ENCODE measurements at regions not wholly inside any gene's neighbourhood (a gene's known extent, or its start where the extent isn't known, plus 50 kb on each side); places are given as distances from the start of the nearest gene placed in this dataset.
"Not testable (repeated sequence)": the region's sequence is repeated elsewhere in the genome, so short reads cannot be mapped to it uniquely, and the experiment has no call there.

DNA sequence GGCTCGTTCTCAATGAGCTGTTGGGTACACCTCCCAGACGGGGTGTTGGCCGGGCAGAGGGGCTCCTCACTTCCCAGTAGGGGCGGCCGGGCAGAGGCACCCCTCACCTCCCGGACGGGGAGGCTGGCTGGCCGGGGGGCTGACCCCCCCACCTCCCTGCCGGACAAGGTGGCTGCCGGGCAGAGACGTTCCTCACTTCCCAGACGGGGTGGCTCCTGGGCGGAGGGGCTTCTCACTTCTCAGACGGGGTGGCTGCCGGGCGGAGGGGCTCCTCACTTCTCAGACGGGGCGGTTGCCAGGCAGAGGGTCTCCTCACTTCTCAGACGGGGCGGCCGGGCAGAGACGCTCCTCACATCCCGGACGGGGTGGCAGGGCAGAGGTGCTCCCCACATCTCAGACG is 160.7 kb downstream of the POTEC start:
- not testable (repeated sequence) for H3K9me2 ChIP-seq (replicated peaks; ENCODE audit: insufficient read depth, low read length); H3K27me3 ChIP-seq (ENCODE audit: low read length); H3F3A ChIP-seq (ENCODE audit: insufficient read depth); H3K36me3 ChIP-seq (ENCODE audit: low read length); H3K4me3 ChIP-seq (ENCODE audit: insufficient read depth, low read length, poor library complexity, severe bottlenecking); H2AFZ ChIP-seq (ENCODE audit: low read depth, low read length, severe bottlenecking); H3K79me2 ChIP-seq (ENCODE audit: insufficient read depth, low read length); H3K9ac ChIP-seq (ENCODE audit: low read length); H3K27ac ChIP-seq (ENCODE audit: low read depth, low read length); H3K4me2 ChIP-seq (ENCODE audit: low read depth, low read length, poor library complexity, severe bottlenecking); H3K9me3 ChIP-seq (ENCODE audit: insufficient read depth, low read length); H4K20me1 ChIP-seq (ENCODE audit: low read depth, low read length)

GRCh38 chr18:14379489-14379888 is 163.9 kb downstream of the POTEC start:
- not testable (repeated sequence) for H3K4me3 ChIP-seq (ENCODE audit: insufficient read depth, low read length, poor library complexity, severe bottlenecking); H3K9me3 ChIP-seq (ENCODE audit: insufficient read depth, low read length)

DNA sequence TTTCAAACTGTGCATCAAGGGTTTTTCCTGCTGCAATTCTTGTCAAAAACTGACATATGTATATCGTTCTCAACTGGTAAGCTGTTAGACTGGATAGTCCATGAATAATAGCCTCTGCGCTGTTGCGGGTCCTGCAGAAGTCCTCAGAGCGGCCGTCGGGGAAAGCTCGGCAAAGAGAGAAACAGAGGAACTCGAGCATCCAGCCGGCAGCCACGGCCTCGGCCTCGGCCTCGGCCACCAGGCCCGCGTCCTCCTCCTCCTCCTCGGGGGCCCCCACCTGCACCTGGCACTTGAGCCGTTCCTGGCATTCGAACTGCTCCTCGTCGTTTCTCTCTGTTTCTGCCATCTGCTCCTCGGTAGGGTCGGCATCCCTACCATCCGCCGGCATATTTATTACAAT is 165.0 kb downstream of the POTEC start:
- H3K27ac ChIP-seq (ENCODE audit: low read depth, low read length); H3K9me3 ChIP-seq (ENCODE audit: insufficient read depth, low read length); H3K4me3 ChIP-seq (ENCODE audit: insufficient read depth, low read length, poor library complexity, severe bottlenecking); H3K79me2 ChIP-seq (ENCODE audit: insufficient read depth, low read length); H4K20me1 ChIP-seq (ENCODE audit: low read depth, low read length); H3F3A ChIP-seq (ENCODE audit: insufficient read depth); H3K9ac ChIP-seq (ENCODE audit: low read length); H3K27me3 ChIP-seq (ENCODE audit: low read length); H2AFZ ChIP-seq (ENCODE audit: low read depth, low read length, severe bottlenecking); H3K4me2 ChIP-seq (ENCODE audit: low read depth, low read length, poor library complexity, severe bottlenecking); H3K36me3 ChIP-seq (ENCODE audit: low read length); H3K9me2 ChIP-seq (replicated peaks; ENCODE audit: insufficient read depth, low read length): not testable (repeated sequence)

More at GRCh38 chr18:14379489-14379888, 163.9 kb downstream of the POTEC start:
- H3K36me3 ChIP-seq (ENCODE audit: low read length); H3F3A ChIP-seq (ENCODE audit: insufficient read depth); H3K79me2 ChIP-seq (ENCODE audit: insufficient read depth, low read length); H3K27ac ChIP-seq (ENCODE audit: low read depth, low read length); H4K20me1 ChIP-seq (ENCODE audit: low read depth, low read length); H3K27me3 ChIP-seq (ENCODE audit: low read length); H3K9ac ChIP-seq (ENCODE audit: low read length); H2AFZ ChIP-seq (ENCODE audit: low read depth, low read length, severe bottlenecking); H3K9me2 ChIP-seq (replicated peaks; ENCODE audit: insufficient read depth, low read length); H3K4me2 ChIP-seq (ENCODE audit: low read depth, low read length, poor library complexity, severe bottlenecking): not testable (repeated sequence)

DNA sequence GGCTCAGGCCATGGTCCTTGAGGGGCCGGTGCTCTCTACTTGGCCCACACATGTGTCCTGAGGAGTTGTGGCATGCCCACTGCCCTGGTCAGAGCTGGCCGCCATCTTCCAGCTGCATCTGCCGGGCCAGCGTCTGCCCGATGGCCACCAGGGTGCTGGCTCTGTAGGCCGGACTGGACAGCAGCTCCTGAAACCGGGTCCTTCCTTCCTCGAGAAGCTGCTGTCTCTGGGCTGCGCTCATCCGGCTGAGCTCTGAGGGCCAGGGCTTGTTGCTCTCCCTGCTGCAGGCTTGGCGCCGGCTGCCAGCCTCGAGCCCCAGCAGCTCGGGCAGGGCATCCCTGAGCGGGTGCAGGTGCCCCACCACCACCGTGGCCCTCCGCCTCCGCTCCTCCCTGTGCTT is 182.1 kb downstream of the POTEC start:
- not testable (repeated sequence) for H3F3A ChIP-seq (ENCODE audit: insufficient read depth); H3K4me2 ChIP-seq (ENCODE audit: low read depth, low read length, poor library complexity, severe bottlenecking); H3K4me3 ChIP-seq (ENCODE audit: insufficient read depth, low read length, poor library complexity, severe bottlenecking); H3K36me3 ChIP-seq (ENCODE audit: low read length); H3K9me3 ChIP-seq (ENCODE audit: insufficient read depth, low read length); H3K79me2 ChIP-seq (ENCODE audit: insufficient read depth, low read length); H3K27me3 ChIP-seq (ENCODE audit: low read length); H3K9ac ChIP-seq (ENCODE audit: low read length); H3K27ac ChIP-seq (ENCODE audit: low read depth, low read length); H3K9me2 ChIP-seq (replicated peaks; ENCODE audit: insufficient read depth, low read length); H4K20me1 ChIP-seq (ENCODE audit: low read depth, low read length); H2AFZ ChIP-seq (ENCODE audit: low read depth, low read length, severe bottlenecking)

DNA sequence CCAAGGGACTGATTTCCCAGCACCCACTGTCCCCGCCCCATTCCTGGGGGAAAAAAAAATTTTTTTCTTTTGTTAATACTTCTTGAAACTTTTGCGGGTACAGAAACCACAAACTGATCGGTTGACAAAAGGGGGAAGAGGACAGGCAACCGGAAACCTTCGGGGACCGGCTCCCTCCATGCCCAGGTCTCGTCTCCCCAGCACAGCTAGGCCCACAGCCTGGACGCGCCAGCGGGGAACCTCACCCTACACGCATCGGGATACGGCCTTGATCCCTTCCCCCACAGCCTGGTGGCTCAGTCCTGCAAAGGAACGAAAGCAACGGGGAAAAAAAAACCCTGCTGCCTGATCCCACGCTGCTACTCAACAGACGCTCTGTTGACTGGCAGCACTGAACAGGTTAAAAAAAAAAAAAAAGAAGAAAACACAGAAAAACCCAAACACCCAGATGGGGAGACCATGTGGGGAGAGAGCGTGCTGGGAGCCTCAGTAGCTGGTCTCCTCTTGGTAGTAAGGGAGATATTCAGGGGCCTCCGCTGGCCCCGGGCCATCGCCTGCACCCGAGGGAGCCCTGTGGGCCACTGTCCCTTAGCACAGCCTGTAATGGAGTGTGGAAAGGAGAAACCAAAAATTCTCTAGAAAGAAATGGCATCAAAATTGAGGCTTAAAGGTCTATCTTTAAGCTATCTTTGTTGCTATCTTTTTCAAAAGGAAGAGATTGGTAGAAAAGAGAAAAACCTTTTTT is 185.7 kb downstream of the POTEC start:
- not testable (repeated sequence) for H4K20me1 ChIP-seq (ENCODE audit: low read depth, low read length); H3K4me2 ChIP-seq (ENCODE audit: low read depth, low read length, poor library complexity, severe bottlenecking)

DNA sequence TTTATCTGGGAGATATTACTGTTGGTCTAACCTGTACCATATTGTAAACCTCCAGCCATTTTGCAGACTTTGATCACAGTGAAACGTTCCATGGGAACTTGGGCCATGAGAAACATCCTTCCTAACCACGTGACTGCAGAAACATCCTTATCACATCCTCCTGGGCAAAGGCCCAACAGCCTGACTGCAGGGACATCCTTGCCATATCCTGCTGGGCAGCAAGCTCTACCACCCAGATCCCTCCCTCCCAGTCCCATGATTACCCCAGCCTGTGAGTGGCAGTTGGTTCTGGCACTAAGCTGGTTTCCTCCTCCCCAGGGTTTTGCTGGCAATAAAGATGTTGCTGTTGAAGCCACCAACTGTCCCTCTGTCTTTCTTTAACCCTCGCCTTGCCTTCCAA is 201.2 kb downstream of the POTEC start:
- not testable (repeated sequence) for H3K4me3 ChIP-seq (ENCODE audit: insufficient read depth, low read length, poor library complexity, severe bottlenecking); H3K9me2 ChIP-seq (replicated peaks; ENCODE audit: insufficient read depth, low read length); H3K27ac ChIP-seq (ENCODE audit: low read depth, low read length); H3K79me2 ChIP-seq (ENCODE audit: insufficient read depth, low read length); H3K4me2 ChIP-seq (ENCODE audit: low read depth, low read length, poor library complexity, severe bottlenecking); H3K9me3 ChIP-seq (ENCODE audit: insufficient read depth, low read length); H3F3A ChIP-seq (ENCODE audit: insufficient read depth); H4K20me1 ChIP-seq (ENCODE audit: low read depth, low read length); H3K36me3 ChIP-seq (ENCODE audit: low read length); H3K9ac ChIP-seq (ENCODE audit: low read length); H2AFZ ChIP-seq (ENCODE audit: low read depth, low read length, severe bottlenecking); H3K27me3 ChIP-seq (ENCODE audit: low read length)

More for the DNA sequence above, 185.7 kb downstream of the POTEC start:
- not testable (repeated sequence) for H3F3A ChIP-seq (ENCODE audit: insufficient read depth); H3K79me2 ChIP-seq (ENCODE audit: insufficient read depth, low read length); H3K9me3 ChIP-seq (ENCODE audit: insufficient read depth, low read length); H3K27ac ChIP-seq (ENCODE audit: low read depth, low read length); H3K4me3 ChIP-seq (ENCODE audit: insufficient read depth, low read length, poor library complexity, severe bottlenecking); H3K36me3 ChIP-seq (ENCODE audit: low read length); H2AFZ ChIP-seq (ENCODE audit: low read depth, low read length, severe bottlenecking); H3K9me2 ChIP-seq (replicated peaks; ENCODE audit: insufficient read depth, low read length); H3K27me3 ChIP-seq (ENCODE audit: low read length); H3K9ac ChIP-seq (ENCODE audit: low read length)

DNA sequence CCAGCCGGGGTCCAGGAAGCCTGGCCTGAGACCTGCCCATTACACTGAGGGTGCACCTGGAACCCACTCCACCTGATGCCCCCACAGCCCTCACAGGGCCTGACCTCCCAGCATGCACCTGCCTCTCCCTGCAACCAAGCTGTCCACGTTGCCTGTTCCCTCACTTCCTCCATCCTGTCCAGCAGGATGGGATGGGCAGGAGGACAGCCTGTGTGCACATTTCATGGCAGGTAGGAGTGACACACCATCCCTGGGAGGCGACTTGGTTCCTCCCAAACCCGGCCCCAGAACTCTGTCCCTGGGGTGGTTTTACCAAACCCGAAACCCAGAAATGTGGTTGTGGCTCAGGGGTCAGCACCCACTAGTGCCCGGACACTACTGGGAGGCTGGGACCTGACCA is 203.8 kb upstream of the ZNF519 start:
- H3K4me2 ChIP-seq (ENCODE audit: low read depth, low read length, poor library complexity, severe bottlenecking), result not testable (repeated sequence)

DNA sequence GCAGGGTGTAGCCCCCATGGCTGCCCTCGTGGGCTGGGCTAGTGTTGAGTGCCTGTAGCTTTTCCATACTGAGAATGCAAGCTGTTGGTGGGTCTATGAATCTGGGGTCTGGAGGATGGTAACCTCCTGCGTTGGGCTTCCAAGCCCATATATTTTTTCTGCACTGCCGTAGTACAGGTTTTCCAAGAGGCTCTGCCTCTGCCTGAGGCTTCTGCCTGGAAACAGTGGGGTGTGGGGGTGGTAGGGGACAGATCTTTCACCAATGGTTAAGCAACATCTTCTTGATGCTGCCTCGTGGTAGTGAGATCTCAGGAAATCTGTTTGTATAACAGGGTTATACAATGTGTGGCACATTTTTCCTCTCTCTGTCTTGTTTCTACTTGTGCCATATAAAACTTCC is 189.0 kb upstream of the ZNF519 start:
- H3K79me2 ChIP-seq (ENCODE audit: insufficient read depth, low read length); H3K4me2 ChIP-seq (ENCODE audit: low read depth, low read length, poor library complexity, severe bottlenecking); H3K27me3 ChIP-seq (ENCODE audit: low read length); H2AFZ ChIP-seq (ENCODE audit: low read depth, low read length, severe bottlenecking); H4K20me1 ChIP-seq (ENCODE audit: low read depth, low read length); H3K36me3 ChIP-seq (ENCODE audit: low read length); H3K27ac ChIP-seq (ENCODE audit: low read depth, low read length); H3F3A ChIP-seq (ENCODE audit: insufficient read depth); H3K4me3 ChIP-seq (ENCODE audit: insufficient read depth, low read length, poor library complexity, severe bottlenecking); H3K9me3 ChIP-seq (ENCODE audit: insufficient read depth, low read length); H3K9ac ChIP-seq (ENCODE audit: low read length); H3K9me2 ChIP-seq (replicated peaks; ENCODE audit: insufficient read depth, low read length): not testable (repeated sequence)

More for the DNA sequence above, 203.8 kb upstream of the ZNF519 start:
- not testable (repeated sequence) for H2AFZ ChIP-seq (ENCODE audit: low read depth, low read length, severe bottlenecking); H3K27ac ChIP-seq (ENCODE audit: low read depth, low read length); H3K9ac ChIP-seq (ENCODE audit: low read length); H4K20me1 ChIP-seq (ENCODE audit: low read depth, low read length); H3K4me3 ChIP-seq (ENCODE audit: insufficient read depth, low read length, poor library complexity, severe bottlenecking); H3F3A ChIP-seq (ENCODE audit: insufficient read depth); H3K36me3 ChIP-seq (ENCODE audit: low read length); H3K79me2 ChIP-seq (ENCODE audit: insufficient read depth, low read length); H3K27me3 ChIP-seq (ENCODE audit: low read length); H3K9me2 ChIP-seq (replicated peaks; ENCODE audit: insufficient read depth, low read length); H3K9me3 ChIP-seq (ENCODE audit: insufficient read depth, low read length)
